Chondrocyte (in vitro differentiated cells): ENCODE measurements at regions not wholly inside any gene's neighbourhood (a gene's known extent, or its start where the extent isn't known, plus 50 kb on each side); places are given as distances from the start of the nearest gene placed in this dataset.

Source experiments
- DNase-seq: peaks from one replicate; pipeline ENCODE4 v3.0.0; 2021; ENCODE audit warnings: mixed read lengths, low spot score
- H3K27ac Mint-ChIP-seq: one replicate; pipeline ENCODE4 v1.8.0; 2021; ENCODE audit warnings: mild to moderate bottlenecking, moderate library complexity, mixed read lengths; ENCODE audit not compliant: unreplicated experiment
- H3K27me3 Mint-ChIP-seq: 2 replicates; pipeline ENCODE4 v1.8.0; 2021; ENCODE audit warnings: low read depth, mixed read lengths
- H3K36me3 Mint-ChIP-seq: 2 replicates; pipeline ENCODE4 v1.8.0; 2021; ENCODE audit warnings: low read depth, mixed read lengths
- H3K4me1 Mint-ChIP-seq: 2 replicates; pipeline ENCODE4 v1.8.0; 2021; ENCODE audit warnings: low read depth, mild to moderate bottlenecking, mixed read lengths
- H3K4me3 Mint-ChIP-seq: one replicate; pipeline ENCODE4 v1.8.0; 2021; ENCODE audit warnings: mild to moderate bottlenecking, moderate library complexity, mixed read lengths; ENCODE audit not compliant: unreplicated experiment
- H3K9me3 Mint-ChIP-seq: 2 replicates; pipeline ENCODE4 v1.8.0; 2021; ENCODE audit warnings: low read depth, mixed read lengths
- TF ChIP-seq, protein P1 (sequence below): fragments of 200-600 bp; sonication (generic); IDR thresholded peaks from 2 replicates; pipeline ENCODE4 v1.5.0; 2021; ENCODE audit warnings: antibody characterized with exemption, mild to moderate bottlenecking, moderate library complexity

DNA sequence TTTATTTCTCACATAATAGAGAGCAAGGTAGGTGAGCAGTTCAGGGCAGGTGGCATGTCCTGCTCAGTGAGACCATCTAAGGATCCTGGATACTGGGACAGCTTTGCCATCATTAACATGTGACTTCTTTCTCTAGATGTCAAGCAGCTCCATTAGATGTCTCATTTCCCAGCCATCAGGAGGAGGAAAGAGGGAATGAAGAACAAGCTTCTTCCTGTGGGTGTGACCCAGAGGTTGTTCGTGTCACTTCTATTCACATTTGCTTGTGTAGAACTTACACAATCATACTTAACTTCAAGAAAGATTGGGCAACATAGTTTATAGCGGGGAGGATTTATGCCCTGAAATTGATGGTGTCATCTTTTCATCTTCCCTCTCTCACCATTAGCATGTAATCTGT lies 169.2 kb upstream of the B3GALT2 start:
- no peak overlapping the region for H3K4me3 Mint-ChIP-seq
- H3K4me1 Mint-ChIP-seq, result no peaks in the 10 kb centered on the region
- H3K27ac Mint-ChIP-seq, result no peak overlapping the region

GRCh38 chr1:193355178-193355577 lies 168.8 kb upstream of the B3GALT2 start:
- Mint-ChIP-seq H3K4me1 (no peaks in the 10 kb centered on the region), H3K4me3 (no peak overlapping the region), H3K27ac (no peak overlapping the region), H3K9me3 (no peaks in the 10 kb centered on the region), H3K36me3 (peaks cover 2% of the 10 kb centered on the region), H3K27me3 (no peaks in the 10 kb centered on the region)
- DNase-seq, result no peak
- TF ChIP-seq, protein P1, sequence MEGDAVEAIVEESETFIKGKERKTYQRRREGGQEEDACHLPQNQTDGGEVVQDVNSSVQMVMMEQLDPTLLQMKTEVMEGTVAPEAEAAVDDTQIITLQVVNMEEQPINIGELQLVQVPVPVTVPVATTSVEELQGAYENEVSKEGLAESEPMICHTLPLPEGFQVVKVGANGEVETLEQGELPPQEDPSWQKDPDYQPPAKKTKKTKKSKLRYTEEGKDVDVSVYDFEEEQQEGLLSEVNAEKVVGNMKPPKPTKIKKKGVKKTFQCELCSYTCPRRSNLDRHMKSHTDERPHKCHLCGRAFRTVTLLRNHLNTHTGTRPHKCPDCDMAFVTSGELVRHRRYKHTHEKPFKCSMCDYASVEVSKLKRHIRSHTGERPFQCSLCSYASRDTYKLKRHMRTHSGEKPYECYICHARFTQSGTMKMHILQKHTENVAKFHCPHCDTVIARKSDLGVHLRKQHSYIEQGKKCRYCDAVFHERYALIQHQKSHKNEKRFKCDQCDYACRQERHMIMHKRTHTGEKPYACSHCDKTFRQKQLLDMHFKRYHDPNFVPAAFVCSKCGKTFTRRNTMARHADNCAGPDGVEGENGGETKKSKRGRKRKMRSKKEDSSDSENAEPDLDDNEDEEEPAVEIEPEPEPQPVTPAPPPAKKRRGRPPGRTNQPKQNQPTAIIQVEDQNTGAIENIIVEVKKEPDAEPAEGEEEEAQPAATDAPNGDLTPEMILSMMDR, result no peak

More for the DNA sequence above, 169.2 kb upstream of the B3GALT2 start:
- Mint-ChIP-seq H3K9me3 (no peaks in the 10 kb centered on the region), H3K36me3 (peaks cover 2% of the 10 kb centered on the region), H3K27me3 (no peaks in the 10 kb centered on the region)
- TF ChIP-seq, protein P1, result no peak
- DNase-seq, result no peak

DNA sequence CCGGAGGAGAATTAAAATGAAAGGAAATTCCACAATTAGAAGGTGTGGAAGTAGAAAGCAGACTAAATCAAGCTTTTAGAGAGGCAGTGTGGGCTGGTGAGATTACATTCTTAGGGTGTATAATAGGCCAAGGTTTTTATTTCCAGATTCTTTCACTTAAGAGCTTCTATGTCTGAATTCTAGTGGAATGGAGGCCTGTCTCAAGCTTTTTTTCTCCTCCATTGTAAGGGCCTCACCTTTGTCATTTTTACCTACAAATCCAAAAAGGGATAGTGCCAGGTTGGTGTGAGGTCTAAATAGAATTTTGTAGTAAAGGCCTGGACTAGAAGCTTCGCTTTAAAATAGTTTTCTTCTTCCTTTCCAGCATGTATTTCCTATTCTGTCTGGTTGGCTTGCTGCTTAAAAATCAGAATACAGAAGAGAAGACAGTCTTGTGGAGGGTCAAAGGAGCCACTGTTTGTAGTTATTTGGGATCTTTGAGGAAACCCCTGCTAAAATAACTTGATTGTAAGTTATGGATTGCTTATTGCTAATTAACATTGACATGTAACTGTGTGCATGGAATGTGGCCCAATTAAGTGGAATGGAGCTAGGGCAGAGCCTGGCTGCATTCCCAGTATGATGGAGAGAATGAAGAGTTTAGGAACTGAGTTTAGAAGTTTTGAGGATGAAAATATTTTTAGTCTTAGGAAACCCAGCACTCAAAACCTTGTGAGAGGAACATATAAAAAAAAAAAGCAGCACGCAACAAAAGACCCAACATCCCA lies 162.5 kb upstream of the B3GALT2 start:
- Mint-ChIP-seq H3K36me3 (peaks cover 2% of the 10 kb centered on the region), H3K27me3 (no peaks in the 10 kb centered on the region), H3K9me3 (no peaks in the 10 kb centered on the region), H3K27ac (no peak overlapping the region), H3K4me3 (no peak overlapping the region), H3K4me1 (peaks cover 10% of the 10 kb centered on the region)
- TF ChIP-seq, protein P1, result no peak
- no peak for DNase-seq

- H3K4me1 Mint-ChIP-seq, result peaks cover 10% of the 10 kb centered on the region
- TF ChIP-seq, protein P1, result no peak
- DNase-seq, result no peak
Observed at GRCh38 chr1:193348091-193348768, 161.8 kb upstream of the B3GALT2 start.

GRCh38 chr1:193346085-193346484 lies 159.7 kb upstream of the B3GALT2 start:
- H3K27me3 Mint-ChIP-seq, result no peaks in the 10 kb centered on the region
- H3K36me3 Mint-ChIP-seq, result no peaks in the 10 kb centered on the region
- no peak overlapping the region for H3K4me3 Mint-ChIP-seq
- TF ChIP-seq, protein P1, result no peak
- no peak for DNase-seq
- H3K27ac Mint-ChIP-seq, result no peak overlapping the region
- peaks cover 19% of the 10 kb centered on the region for H3K4me1 Mint-ChIP-seq
- H3K9me3 Mint-ChIP-seq, result no peaks in the 10 kb centered on the region

More at GRCh38 chr1:193348091-193348768, 161.8 kb upstream of the B3GALT2 start:
- no peak overlapping the region for H3K4me3 Mint-ChIP-seq
- no peak overlapping the region for H3K27ac Mint-ChIP-seq
- H3K9me3 Mint-ChIP-seq, result no peaks in the 10 kb centered on the region
- H3K36me3 Mint-ChIP-seq, result peaks cover 2% of the 10 kb centered on the region
- no peaks in the 10 kb centered on the region for H3K27me3 Mint-ChIP-seq
